Suppressor macrophage (primary cell): ENCODE measurements at regions not wholly inside any gene's neighbourhood (a gene's known extent, or its start where the extent isn't known, plus 50 kb on each side); places are given as distances from the start of the nearest gene placed in this dataset.
"Not testable (repeated sequence)": the region's sequence is repeated elsewhere in the genome, so short reads cannot be mapped to it uniquely, and the experiment has no call there.

ENCODE experiments used
- DNase-seq, 4 experiments: peaks; one replicate each; pipeline ENCODE4 v3.0.0-alpha.2; 2020 to 2022

DNA sequence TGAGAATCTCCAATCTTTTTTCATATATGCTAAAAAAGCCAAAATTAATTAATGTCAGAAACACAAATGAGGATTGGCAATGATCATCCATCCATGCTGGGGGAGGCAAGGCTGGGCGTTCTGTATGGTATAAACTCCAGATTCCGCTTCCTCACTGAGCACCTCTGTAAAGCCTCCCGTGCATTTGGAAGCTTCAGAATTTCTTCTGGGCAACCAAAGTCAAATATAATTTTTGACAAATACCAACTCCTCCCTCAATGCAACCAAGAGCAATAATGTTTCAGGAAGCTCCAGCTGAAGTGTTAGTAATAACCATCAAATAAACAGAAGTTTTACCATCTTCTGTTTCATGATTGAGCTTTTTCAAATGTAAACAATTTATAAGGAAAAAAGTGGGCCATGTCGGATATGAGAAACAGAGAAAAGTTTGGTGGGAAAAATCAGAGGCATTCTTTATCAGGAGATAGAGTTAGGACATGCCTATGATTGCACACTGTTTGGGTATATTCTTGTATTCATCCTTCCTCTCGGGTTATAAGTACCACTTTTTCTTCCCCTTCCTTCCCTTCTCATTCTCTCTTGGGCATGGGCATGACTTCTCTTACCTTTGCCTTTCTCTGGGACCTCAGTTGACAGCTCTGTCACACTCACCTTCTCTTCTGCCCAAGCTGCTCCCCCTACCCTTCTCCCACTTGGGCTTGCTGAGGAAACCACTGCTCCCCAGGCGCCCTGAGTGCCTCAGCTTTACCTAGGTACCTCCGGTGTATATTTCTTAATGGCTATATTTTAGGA, 149.5 kb upstream of the ZEB2 start:
- no peak for DNase-seq

- peak in 1 of 4 experiments; percentile 25 for DNase-seq
These were observed 148.7 kb upstream of the ZEB2 start for GRCh38 chr2:144668493-144669110.

DNA sequence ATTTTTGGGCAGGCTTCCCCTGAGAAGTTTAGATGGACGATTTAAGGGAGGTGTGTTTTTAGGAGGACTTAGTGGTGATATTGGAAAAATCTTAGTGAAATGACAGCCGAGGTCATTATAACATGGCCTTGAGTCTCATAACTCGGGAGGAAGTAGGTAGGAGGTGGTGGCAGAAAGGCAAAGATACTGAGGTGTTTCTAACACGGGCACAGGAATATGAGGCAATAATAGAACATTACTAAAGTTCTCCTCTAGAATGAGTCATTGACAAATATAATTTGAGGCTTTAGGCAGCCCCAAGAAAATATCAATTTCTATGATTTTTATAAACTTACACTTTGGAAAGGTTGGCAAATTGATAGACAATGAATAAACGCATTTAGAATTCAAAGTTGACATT, 146.1 kb upstream of the ZEB2 start:
- peak in 3 of 4 experiments; percentile 49 to 71 (median 66) for DNase-seq

GRCh38 chr2:144663207-144663606, 143.3 kb upstream of the ZEB2 start:
- DNase-seq, result peak; percentile 49 to 87 (median 72)

- peak; percentile 78 to 97 (median 86) for DNase-seq
These were observed 140.8 kb upstream of the ZEB2 start for GRCh38 chr2:144660518-144661316.

DNA sequence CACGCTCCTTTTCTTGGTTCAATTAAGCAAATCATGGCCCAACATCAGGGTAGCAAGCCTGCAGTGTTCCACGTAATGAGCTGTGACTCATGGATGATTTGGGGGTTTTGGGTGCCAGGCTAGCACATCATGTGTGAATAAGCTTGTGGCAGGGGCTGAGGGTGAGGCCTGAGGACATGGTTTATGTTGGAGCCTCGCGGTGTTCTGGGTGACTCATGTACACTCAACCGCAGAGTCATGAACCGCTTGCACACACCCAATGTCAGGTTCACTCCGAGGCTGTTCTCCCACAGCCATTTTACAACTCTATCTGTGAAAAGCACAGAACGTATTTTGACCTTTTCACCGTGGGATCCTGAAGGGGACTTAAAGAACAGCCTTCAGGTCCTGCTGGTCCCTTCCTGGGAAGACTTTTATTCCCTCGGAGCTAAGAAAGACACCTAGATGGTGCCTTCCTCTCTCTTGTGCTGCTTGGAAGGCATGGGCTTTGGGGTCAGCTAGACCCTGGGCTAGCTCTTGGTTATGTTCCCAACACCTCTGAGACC, 139.9 kb upstream of the ZEB2 start:
- DNase-seq, result peak; percentile 91 to 98 (median 92)

DNA sequence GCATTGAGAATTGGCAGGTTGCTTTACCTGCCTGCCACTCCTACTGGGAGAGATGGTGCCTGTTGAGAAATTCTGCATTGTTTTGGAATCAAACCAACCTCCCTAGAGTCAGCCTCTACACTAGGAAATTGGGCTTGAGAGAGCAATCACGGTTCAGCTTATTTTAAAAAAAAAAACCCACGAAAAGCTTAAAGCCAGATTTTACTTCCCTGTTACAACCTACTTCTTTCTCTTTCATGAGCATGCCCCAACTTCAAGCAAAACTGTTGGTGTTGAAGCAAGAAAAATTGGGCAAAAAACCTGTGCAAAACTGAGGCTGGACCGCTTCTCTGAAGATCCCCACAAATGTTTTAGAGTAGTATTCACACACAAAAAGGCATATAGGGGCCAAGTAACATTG, 134.6 kb upstream of the ZEB2 start:
- peak in 3 of 4 experiments; percentile 10 to 60 (median 49) for DNase-seq

DNA sequence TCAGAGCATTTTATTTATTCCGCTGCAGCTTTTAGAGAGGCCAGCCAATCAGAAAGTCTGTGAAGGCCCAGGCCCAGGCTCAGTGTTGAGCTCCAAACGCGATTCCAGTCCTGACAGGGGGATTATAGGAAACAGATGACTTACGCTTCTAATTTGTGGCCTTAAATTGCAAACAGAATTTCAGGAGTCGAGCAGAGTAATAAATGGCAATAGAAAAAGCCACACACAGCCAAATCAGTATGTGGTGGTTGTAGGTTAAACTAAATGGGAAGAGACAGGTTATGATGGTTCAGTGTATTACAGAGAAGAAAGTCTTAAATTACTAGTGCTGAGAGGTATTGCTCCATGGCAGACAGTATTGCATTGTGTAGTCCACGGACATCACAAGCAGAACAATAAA, 131.0 kb upstream of the ZEB2 start:
- no peak for DNase-seq

DNA sequence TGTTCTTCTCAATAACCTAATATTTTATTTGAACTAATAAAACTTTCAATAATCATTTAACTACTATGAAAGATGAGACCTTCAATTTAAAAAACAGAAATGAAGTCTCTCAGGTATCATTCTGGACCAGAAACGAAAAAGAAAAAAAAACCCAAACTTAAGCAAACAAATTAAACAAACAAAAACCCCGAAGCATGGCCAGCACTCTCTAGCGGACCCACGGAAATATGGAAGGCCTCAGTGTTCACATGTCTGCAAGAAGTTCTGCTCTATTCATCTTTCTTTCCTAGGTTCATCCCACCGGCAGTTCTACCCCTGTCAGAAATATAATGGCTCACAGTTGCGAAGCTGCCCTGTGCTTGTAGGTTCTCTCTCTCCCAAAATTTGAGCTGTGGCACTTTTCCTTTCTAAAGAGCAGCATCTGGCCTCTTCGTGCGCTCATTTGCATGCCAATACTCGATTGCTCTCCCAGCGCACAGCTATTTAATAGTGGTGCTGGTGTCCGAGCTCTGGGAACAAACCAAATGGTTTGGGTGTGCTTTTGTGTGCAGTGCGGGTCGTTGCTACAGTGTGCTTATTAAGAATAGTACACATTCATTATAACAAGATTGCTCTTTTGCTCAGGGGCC, 129.0 kb upstream of the ZEB2 start:
- DNase-seq, result no peak

- peak; percentile 46 to 77 (median 60) for DNase-seq
These were observed 125.3 kb upstream of the ZEB2 start for GRCh38 chr2:144645083-144645778.

- no peak for DNase-seq
These were observed 124.6 kb upstream of the ZEB2 start for GRCh38 chr2:144644549-144644948.

- DNase-seq, result no peak
These were observed 123.8 kb upstream of the ZEB2 start for GRCh38 chr2:144643537-144644336.

DNA sequence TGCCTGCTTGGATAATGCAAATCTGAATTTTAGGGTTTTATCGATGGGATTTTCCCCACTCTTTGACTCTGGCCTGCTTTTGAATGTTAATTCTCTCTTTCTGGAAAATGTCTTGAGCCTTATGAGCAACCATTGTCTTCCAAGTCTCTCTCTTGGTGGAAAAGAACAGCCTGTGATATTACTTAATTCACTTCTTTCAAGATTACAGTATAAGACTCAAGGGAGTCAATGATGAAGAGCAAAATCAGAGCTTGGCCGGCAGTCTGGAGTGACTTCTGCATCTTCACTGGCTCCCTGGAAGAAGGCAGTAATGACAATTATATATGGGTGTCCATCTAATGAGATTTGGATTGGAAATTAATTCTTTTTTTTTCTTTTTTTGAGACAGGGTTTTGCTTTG, 122.9 kb upstream of the ZEB2 start:
- DNase-seq, result no peak

- DNase-seq, result peak in 2 of 4 experiments; percentile 18 to 24
These were observed 122.2 kb upstream of the ZEB2 start for GRCh38 chr2:144642131-144642530.

- not testable (repeated sequence) for DNase-seq
These were observed 118.3 kb upstream of the ZEB2 start for GRCh38 chr2:144638250-144638649.

GRCh38 chr2:144636860-144637259, 116.9 kb upstream of the ZEB2 start:
- not testable (repeated sequence) for DNase-seq

DNA sequence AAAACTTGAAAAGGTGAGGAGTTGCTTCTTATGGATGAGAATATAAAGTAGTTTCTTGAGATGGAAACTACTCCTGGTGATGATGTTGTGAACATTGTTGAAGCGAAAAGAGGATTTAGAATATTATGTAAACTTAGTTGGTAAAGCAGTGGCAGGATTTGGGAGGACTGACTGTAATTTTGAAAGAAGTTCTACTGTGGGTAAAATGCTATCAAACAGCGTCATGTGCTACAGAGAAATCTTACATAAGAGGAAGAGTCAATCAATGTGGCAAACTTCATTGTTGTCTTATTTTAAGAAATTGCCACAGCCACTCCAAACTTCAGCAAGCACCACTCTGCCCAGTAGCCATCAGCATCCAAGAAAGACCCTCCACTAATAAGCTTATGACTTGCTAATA, 112.9 kb upstream of the ZEB2 start:
- peak in 3 of 4 experiments; percentile 14 to 52 (median 41) for DNase-seq

DNA sequence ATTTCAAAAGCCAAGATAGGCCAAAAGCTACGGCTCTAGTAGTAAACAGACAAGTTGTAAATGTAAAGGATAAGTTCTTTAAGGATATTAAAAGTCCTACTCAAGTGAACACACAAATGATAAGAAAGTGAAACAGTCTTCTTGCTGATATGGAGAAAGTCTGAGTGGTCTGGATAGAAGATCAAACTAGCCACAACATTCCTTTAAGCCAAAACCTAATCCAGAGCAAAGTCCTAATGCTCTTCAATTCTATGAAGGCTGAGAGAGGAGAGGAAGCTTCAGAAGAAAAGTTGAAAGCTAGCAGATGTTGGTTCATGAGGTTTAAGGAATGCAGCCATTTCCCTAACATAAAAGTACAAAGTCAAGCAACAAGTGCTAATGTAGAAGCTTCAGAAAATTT, 111.7 kb upstream of the ZEB2 start:
- DNase-seq, result no peak

DNA sequence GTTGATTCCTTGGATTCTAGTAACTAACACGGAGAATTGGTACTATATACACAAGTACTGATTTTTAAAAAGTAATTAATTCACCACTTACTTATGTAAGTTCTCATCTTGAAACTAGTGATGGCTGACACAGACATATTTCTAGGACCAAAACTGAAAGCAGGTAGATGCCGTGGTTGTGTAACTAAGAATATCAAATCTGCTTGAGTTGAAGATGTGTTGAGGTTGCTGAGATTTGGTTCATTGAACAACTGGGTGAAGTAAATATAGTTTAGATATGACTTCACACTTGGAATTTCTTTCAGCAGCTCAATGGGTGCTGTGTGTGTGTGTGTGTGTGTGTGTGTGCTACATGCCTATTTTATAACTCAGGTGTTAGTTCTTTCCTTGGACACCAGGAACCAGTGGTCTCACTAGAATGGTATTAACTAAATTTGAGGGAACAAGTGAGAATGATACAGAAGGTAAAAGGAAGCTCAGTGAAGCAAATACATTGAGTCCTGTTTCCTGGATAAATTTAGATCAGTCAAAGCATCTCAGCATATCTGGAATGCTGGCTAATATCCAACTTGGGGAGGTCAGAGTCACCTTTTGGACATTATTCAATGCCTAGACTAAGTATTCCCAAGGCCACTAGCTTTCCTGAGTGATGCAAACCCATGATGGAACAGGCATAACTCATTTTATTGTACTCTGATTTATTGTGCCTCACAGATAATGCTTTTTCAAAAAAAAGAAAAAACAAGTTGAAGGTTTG, 110.7 kb upstream of the ZEB2 start:
- no peak for DNase-seq

- DNase-seq, result no peak
These were observed 110.0 kb upstream of the ZEB2 start for GRCh38 chr2:144629935-144630334.
